Kidney epithelial cell (primary cell): ENCODE measurements at regions not wholly inside any gene's neighbourhood (a gene's known extent, or its start where the extent isn't known, plus 50 kb on each side); places are given as distances from the start of the nearest gene placed in this dataset.

Experiments
- DNase-seq: peaks from one replicate; pipeline ENCODE4 v3.0.0-alpha.2; 2010; ENCODE audit warnings: low read depth
- H3K27me3 ChIP-seq: 2 replicates; pipeline ENCODE4 v1.6.0; 2011; ENCODE audit warnings: low read length; ENCODE audit not compliant: control insufficient read depth, insufficient read depth
- H3K36me3 ChIP-seq: 2 replicates; pipeline ENCODE4 v1.5.1; 2011; ENCODE audit warnings: low read length; ENCODE audit not compliant: control insufficient read depth, insufficient read depth
- H3K4me3 ChIP-seq: 2 replicates; pipeline ENCODE4 v1.5.1; 2011; ENCODE audit warnings: low read depth, mild to moderate bottlenecking, control low read depth, low read length
- CTCF ChIP-seq: IDR thresholded peaks from 2 replicates; pipeline ENCODE4 v1.5.1; 2011; ENCODE audit warnings: mild to moderate bottlenecking, moderate library complexity, low read length, control low read depth, inconsistent platforms; ENCODE audit not compliant: insufficient read depth, poor library complexity, severe bottlenecking

DNA sequence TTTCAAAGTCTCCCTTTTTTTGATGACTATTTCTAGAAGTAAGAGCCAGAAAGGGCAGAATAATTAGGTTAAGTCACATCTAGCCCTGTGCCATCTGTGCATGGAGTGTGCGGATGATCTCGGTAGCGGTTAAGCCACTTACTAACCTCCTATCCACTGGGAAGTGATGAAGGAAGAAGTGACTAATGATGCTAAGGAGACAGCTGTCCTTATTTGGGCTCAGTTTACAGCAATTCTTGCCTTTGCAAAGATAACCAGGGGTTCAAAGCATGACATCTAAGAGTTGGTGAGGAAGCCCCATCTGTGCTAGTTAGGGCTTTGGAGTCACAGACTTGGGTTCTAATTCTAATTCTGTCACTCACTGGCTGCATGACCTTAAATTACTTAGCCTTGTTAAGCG is 62.4 kb upstream of the RREB1 start:
- no peaks in the 10 kb centered on the region for H3K36me3 ChIP-seq
- TF ChIP-seq CTCF, result no peak
- no peaks in the 10 kb centered on the region for H3K27me3 ChIP-seq
- H3K4me3 ChIP-seq, result no peak overlapping the region
- DNase-seq, result no peak

DNA sequence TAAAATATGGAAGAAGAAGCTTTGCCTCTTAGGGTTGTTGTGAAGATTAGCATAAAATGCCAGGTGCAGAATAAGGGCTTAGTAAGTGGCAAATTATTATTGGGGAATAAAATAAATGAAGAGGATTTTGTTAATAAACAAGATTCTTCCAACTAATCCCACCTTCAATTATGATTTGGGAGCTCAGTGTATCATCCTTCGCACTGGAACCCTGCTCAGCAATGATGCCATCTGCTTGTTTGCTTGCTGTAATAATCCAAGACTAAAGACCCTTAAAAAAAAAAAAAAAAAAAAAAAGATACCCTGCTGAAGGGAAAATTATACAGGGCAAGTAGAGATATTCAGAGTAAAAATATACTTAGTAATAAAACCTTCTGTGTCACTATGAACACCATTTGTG is 62.0 kb upstream of the RREB1 start:
- Histone ChIP-seq H3K27me3 (no peaks in the 10 kb centered on the region), H3K36me3 (no peaks in the 10 kb centered on the region), H3K4me3 (no peak overlapping the region)
- no peak for TF ChIP-seq CTCF
- no peak for DNase-seq

- DNase-seq, result no peak
- no peaks in the 10 kb centered on the region for H3K36me3 ChIP-seq
- no peaks in the 10 kb centered on the region for H3K27me3 ChIP-seq
- H3K4me3 ChIP-seq, result no peak overlapping the region
- TF ChIP-seq CTCF, result no peak
These were observed 60.6 kb upstream of the RREB1 start for GRCh38 chr6:7047128-7047527.

DNA sequence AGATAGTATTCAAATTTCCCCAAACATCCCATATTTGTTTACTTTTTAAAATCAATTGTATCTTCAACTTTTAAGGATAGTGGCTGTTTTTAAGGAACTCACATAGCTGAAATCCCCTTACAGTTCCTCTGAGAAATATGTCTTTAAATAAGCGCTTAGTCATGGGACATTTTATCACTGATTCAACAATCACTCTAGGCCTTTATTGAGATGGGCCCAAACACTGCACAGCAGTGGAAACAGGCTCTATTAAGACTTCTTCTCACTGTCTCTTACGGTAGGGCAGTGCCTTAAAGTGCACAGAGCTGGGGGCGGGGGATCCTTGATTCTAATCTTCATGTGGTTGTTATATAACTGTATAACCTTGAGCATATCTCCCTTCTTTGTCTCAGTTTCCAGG is 59.8 kb upstream of the RREB1 start:
- no peak for DNase-seq
- H3K27me3 ChIP-seq, result no peaks in the 10 kb centered on the region
- no peak overlapping the region for H3K4me3 ChIP-seq
- no peaks in the 10 kb centered on the region for H3K36me3 ChIP-seq
- no peak for TF ChIP-seq CTCF

DNA sequence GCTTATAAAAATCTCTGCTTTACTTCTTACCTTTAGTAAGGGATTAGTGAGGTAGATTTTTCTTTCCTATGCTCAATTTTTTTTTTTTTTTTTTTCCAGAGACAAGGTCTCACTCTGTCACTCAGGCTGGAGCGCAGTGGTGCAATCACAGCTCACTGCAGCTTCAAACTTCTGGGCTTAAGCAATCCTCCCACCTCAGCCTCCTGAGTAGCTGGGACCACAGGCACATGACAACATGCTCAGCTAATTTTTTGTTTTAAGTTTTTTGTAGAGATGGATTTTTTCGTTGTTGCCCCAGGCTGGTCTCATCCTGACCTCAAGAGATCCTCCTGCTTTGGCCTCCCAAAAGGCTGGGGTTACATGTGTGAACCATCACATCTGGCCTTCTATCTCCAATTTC is 58.9 kb upstream of the RREB1 start:
- no peak for TF ChIP-seq CTCF
- DNase-seq, result no peak
- H3K4me3 ChIP-seq, result no peak overlapping the region
- no peaks in the 10 kb centered on the region for H3K27me3 ChIP-seq
- no peaks in the 10 kb centered on the region for H3K36me3 ChIP-seq

DNA sequence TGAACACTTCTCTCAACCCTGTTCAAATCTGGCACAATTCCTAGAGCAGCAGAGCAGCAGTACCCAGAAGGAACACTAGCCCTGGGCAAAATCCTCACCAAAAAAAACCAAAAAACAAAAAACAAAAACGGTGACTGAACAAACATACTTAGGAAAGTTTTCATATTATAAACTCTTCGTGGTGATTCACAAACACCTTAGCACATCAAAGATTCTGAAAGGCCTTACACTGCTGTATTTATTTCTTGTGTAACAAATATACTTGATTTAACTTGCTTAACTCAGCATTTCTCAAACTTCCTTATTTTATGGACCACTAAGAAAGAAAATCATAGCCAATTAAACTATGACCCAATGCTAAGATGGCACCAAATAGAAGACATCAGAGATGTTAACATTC is 57.8 kb upstream of the RREB1 start:
- H3K36me3 ChIP-seq, result no peaks in the 10 kb centered on the region
- no peak for DNase-seq

More for the DNA sequence above, 57.8 kb upstream of the RREB1 start:
- no peak for TF ChIP-seq CTCF
- Histone ChIP-seq H3K27me3 (no peaks in the 10 kb centered on the region), H3K4me3 (no peak overlapping the region)
